ENCODE measurements at regions not wholly inside any gene's neighbourhood (a gene's known extent, or its start where the extent isn't known, plus 50 kb on each side); places are given as distances from the start of the nearest gene placed in this dataset.

- no TSS peak for BruUV-seq (replicated peaks)
- no peaks in the 10 kb centered on the region for H3K9me3 ChIP-seq (ENCODE audit: control insufficient read depth, insufficient read depth, low read depth, low read length)
- no peak overlapping the region for H3K27ac ChIP-seq (ENCODE audit: low read length)
- intact Hi-C loops (cut with micrococcal nuclease; ENCODE audit: unreplicated experiment) = no loop called here
- no peaks in the 10 kb centered on the region for H3K36me3 ChIP-seq (ENCODE audit: control insufficient read depth, insufficient read depth, low read length)
- ATAC-seq (no peak), DNase-seq (ENCODE audit: low read depth, low spot score) (no peak)
- no peak for TF ChIP-seq POLR2AphosphoS5 (IDR thresholded peaks at IDR 0.05; ENCODE audit: low read depth, low read length)
- no peak for TF ChIP-seq TCF7L2 (IDR thresholded peaks at IDR 0.05; ENCODE audit: low read depth, low read length)
- TF ChIP-seq, protein P1, sequence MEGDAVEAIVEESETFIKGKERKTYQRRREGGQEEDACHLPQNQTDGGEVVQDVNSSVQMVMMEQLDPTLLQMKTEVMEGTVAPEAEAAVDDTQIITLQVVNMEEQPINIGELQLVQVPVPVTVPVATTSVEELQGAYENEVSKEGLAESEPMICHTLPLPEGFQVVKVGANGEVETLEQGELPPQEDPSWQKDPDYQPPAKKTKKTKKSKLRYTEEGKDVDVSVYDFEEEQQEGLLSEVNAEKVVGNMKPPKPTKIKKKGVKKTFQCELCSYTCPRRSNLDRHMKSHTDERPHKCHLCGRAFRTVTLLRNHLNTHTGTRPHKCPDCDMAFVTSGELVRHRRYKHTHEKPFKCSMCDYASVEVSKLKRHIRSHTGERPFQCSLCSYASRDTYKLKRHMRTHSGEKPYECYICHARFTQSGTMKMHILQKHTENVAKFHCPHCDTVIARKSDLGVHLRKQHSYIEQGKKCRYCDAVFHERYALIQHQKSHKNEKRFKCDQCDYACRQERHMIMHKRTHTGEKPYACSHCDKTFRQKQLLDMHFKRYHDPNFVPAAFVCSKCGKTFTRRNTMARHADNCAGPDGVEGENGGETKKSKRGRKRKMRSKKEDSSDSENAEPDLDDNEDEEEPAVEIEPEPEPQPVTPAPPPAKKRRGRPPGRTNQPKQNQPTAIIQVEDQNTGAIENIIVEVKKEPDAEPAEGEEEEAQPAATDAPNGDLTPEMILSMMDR (IDR thresholded peaks at IDR 0.05) = no peak
- TF ChIP-seq, protein P2, sequence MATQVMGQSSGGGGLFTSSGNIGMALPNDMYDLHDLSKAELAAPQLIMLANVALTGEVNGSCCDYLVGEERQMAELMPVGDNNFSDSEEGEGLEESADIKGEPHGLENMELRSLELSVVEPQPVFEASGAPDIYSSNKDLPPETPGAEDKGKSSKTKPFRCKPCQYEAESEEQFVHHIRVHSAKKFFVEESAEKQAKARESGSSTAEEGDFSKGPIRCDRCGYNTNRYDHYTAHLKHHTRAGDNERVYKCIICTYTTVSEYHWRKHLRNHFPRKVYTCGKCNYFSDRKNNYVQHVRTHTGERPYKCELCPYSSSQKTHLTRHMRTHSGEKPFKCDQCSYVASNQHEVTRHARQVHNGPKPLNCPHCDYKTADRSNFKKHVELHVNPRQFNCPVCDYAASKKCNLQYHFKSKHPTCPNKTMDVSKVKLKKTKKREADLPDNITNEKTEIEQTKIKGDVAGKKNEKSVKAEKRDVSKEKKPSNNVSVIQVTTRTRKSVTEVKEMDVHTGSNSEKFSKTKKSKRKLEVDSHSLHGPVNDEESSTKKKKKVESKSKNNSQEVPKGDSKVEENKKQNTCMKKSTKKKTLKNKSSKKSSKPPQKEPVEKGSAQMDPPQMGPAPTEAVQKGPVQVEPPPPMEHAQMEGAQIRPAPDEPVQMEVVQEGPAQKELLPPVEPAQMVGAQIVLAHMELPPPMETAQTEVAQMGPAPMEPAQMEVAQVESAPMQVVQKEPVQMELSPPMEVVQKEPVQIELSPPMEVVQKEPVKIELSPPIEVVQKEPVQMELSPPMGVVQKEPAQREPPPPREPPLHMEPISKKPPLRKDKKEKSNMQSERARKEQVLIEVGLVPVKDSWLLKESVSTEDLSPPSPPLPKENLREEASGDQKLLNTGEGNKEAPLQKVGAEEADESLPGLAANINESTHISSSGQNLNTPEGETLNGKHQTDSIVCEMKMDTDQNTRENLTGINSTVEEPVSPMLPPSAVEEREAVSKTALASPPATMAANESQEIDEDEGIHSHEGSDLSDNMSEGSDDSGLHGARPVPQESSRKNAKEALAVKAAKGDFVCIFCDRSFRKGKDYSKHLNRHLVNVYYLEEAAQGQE (IDR thresholded peaks at IDR 0.05; ENCODE audit: insufficient read depth in 1 of 2, low read depth in 2 of 2, low read length in 1 of 2) = no peak
- no peak for TF ChIP-seq SIN3A (IDR thresholded peaks at IDR 0.05; ENCODE audit: borderline replicate concordance, insufficient read depth, low read depth, low read length)
- in situ Hi-C loops (cut with HindIII; ENCODE audit: low pct_unique_long_range_greater_than_20kb, low sequenced_read_pairs) = no loop called here
- no peak overlapping the region for H3K4me3 ChIP-seq (ENCODE audit: low read depth in 2 of 2, low read length in 2 of 2)
- POLR2A ChIA-PET = no interaction called here
- H3K4me1 ChIP-seq (ENCODE audit: control insufficient read depth, insufficient read depth, low read length) = no peaks in the 10 kb centered on the region
- CTCF ChIA-PET = no interaction called here
- peaks cover 2% of the 10 kb centered on the region; the same call in 1 of the 2 replicates for H3K27me3 ChIP-seq (ENCODE audit: control insufficient read depth, insufficient read depth, low read length)
Observed at GRCh38 chr11:112396076-112396475, 135.4 kb upstream of the PLET1 start.

GRCh38 chr11:112398798-112399478 is 138.3 kb upstream of the PLET1 start:
- Histone ChIP-seq H3K4me3 (ENCODE audit: low read depth in 2 of 2, low read length in 2 of 2) (no peak overlapping the region), H3K27ac (ENCODE audit: low read length) (no peak overlapping the region), H3K9me3 (ENCODE audit: control insufficient read depth, insufficient read depth, low read depth, low read length) (no peaks in the 10 kb centered on the region), H3K27me3 (ENCODE audit: control insufficient read depth, insufficient read depth, low read length) (no peaks in the 10 kb centered on the region; the same call in 1 of the 2 replicates), H3K36me3 (ENCODE audit: control insufficient read depth, insufficient read depth, low read length) (no peaks in the 10 kb centered on the region), H3K4me1 (ENCODE audit: control insufficient read depth, insufficient read depth, low read length) (no peaks in the 10 kb centered on the region)
- intact Hi-C loops (cut with micrococcal nuclease; ENCODE audit: unreplicated experiment) (no loop called here), in situ Hi-C loops (cut with HindIII; ENCODE audit: low pct_unique_long_range_greater_than_20kb, low sequenced_read_pairs) (no loop called here)
- no TSS peak for BruUV-seq (replicated peaks)
- ChIA-PET POLR2A (no interaction called here), CTCF (no interaction called here)
- ATAC-seq = no peak
- no peak for DNase-seq (ENCODE audit: low read depth, low spot score)
- TF ChIP-seq, protein P1 (IDR thresholded peaks at IDR 0.05) = no peak
- TF ChIP-seq SIN3A (IDR thresholded peaks at IDR 0.05; ENCODE audit: borderline replicate concordance, insufficient read depth, low read depth, low read length) (no peak), POLR2AphosphoS5 (IDR thresholded peaks at IDR 0.05; ENCODE audit: low read depth, low read length) (no peak), TCF7L2 (IDR thresholded peaks at IDR 0.05; ENCODE audit: low read depth, low read length) (no peak)
- TF ChIP-seq, protein P2 (IDR thresholded peaks at IDR 0.05; ENCODE audit: insufficient read depth in 1 of 2, low read depth in 2 of 2, low read length in 1 of 2) = no peak
